Coronary artery (tissue), 2 donors: ENCODE measurements at regions not wholly inside any gene's neighbourhood (a gene's known extent, or its start where the extent isn't known, plus 50 kb on each side); places are given as distances from the start of the nearest gene placed in this dataset.

Experiments used
- DNase-seq: peaks from one replicate; pipeline ENCODE4 v3.0.0-alpha.2; 2017; ENCODE audit warnings: low spot score
- H3K27ac ChIP-seq, 2 donors: fragments of 200-600 bp; sonication (generic); one replicate each; pipeline ENCODE4 v1.5.1; 2016 to 2019
- H3K4me3 ChIP-seq: fragments of 200-600 bp; sonication (generic); 2 replicates; pipeline ENCODE4 v1.5.1; 2016; ENCODE audit warnings: mild to moderate bottlenecking, moderate library complexity
- TF ChIP-seq, protein P1 (sequence below): fragments of 200-600 bp; sonication (generic); IDR thresholded peaks from one replicate; pipeline ENCODE4 v1.5.1; 2019; ENCODE audit warnings: antibody characterized with exemption

DNA sequence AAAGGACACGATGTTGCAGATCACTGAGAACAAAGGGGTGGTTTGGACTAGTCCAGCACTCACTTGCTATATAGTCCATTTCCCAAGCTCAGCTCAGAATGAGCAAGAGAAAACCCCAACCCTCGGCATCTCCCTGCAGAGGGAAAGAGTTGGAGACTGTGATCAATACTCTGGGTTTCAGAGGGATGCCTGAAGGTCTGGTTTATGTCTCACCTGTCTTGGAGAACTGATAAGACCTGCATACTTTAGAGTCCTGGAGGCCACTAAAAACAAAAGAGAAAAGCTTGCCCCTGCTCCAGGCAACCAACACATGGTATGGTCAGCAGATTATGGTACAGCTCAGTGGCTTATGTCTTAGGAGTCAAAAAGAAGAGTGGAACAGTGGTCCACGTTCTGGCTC, 1006.9 kb downstream of the CDH9 start:
- H3K4me3 ChIP-seq = no peak overlapping the region
- TF ChIP-seq, protein P1, sequence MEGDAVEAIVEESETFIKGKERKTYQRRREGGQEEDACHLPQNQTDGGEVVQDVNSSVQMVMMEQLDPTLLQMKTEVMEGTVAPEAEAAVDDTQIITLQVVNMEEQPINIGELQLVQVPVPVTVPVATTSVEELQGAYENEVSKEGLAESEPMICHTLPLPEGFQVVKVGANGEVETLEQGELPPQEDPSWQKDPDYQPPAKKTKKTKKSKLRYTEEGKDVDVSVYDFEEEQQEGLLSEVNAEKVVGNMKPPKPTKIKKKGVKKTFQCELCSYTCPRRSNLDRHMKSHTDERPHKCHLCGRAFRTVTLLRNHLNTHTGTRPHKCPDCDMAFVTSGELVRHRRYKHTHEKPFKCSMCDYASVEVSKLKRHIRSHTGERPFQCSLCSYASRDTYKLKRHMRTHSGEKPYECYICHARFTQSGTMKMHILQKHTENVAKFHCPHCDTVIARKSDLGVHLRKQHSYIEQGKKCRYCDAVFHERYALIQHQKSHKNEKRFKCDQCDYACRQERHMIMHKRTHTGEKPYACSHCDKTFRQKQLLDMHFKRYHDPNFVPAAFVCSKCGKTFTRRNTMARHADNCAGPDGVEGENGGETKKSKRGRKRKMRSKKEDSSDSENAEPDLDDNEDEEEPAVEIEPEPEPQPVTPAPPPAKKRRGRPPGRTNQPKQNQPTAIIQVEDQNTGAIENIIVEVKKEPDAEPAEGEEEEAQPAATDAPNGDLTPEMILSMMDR = no peak
- no peak for DNase-seq
- H3K27ac ChIP-seq = no peak overlapping the region

DNA sequence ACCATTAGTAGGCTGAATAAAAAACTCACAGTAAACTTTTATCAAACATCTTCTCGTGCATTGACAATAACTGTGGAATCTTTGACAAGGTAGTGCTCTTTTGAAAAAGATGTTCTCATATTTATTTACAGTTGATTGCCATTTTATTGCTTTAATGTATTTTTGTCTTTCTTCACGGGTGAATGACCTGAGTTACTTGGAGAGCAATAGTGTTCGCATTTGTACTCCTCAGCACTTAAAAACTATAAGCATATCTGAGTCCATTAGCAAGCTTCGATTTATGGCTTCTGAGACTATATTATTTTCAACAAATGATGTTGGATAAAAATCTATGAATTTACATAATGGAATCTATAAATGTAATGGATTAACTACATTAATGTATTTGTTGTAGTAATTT, 1012.3 kb downstream of the CDH9 start:
- H3K27ac ChIP-seq = no peak overlapping the region
- H3K4me3 ChIP-seq = no peak overlapping the region
- TF ChIP-seq, protein P1 = no peak
- DNase-seq = no peak

DNA sequence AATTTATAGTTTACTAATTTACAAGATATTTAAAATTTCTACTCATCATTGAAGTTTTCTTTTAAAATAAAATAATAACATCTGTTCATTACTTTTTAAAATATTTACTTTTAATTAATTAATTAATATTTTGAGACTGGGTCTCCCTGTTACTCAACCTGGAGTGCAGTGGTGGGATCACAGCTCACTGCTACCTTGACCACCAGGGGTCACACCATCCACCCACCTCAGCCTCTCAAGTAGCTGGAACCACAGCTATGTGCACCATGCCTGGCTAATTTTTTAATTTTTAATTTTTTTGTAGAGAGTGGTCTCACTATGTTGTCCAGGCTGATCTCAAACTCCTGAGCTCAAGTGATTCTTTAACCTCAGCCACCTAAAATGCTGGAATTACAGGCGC, 1013.6 kb downstream of the CDH9 start:
- DNase-seq = no peak
- no peak overlapping the region for H3K27ac ChIP-seq
- H3K4me3 ChIP-seq = no peak overlapping the region
- TF ChIP-seq, protein P1 = no peak

DNA sequence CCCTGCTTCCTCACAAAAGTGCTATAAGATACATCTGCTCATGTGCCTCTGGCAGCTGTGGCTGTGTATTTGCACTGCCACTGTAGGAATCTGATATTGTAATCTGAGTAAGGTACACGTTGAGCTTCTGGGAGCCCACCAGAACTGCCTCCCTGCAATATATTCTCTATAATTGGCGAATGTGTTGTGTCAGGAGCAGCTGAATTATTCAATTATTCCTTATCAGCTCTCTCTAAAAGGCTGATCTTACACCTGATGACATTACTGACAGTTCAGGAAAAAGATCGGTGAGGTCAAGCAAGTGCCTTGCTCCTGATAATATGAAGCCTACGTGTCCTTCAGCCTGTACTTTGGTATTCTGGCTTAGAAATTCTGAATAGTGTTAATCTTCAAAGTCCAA, 1015.0 kb downstream of the CDH9 start:
- no peak overlapping the region for H3K27ac ChIP-seq
- no peak for DNase-seq
- H3K4me3 ChIP-seq = no peak overlapping the region
- TF ChIP-seq, protein P1 = no peak

DNA sequence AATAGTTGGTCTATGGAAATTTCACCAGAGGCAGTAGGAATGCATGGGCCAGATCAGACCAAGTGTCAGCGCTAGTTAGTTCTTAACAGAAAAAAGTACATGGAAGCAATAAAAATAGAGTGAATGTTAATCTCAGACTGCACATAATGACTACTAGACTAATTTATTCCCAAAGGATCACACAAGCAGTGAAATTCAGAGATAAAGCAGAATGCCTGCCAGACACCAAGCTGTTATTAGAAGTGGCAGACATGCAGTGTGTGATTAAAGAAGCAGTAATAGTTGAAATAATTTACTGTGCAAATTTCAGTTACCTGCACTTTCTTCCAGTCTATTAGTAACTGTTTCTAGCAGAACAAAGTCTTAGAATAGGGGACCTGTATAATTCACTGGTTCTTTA, 1024.2 kb downstream of the CDH9 start:
- H3K27ac ChIP-seq = no peak overlapping the region
- no peak overlapping the region for H3K4me3 ChIP-seq
- TF ChIP-seq, protein P1 = no peak
- DNase-seq = no peak

DNA sequence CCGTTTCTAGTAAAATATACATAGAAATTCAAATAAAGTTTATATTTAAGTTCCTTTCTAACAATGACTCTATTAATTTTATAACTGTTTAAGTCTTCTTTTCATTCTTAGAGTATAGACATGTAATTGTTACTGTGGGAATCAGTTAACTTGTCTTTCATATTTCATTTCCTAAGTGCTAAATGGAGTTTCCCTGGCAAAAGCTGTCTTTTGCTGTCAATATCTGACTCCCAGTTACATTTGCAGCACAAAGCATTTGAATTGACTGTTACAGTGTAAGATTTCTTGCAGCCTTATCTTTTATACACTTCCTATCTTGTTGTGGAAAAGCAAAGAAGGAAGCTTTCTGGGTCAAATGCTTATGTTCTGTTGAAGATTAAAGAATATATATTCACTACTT, 1026.3 kb downstream of the CDH9 start:
- no peak overlapping the region for H3K27ac ChIP-seq
- H3K4me3 ChIP-seq = no peak overlapping the region
- TF ChIP-seq, protein P1 = no peak
- no peak for DNase-seq

DNA sequence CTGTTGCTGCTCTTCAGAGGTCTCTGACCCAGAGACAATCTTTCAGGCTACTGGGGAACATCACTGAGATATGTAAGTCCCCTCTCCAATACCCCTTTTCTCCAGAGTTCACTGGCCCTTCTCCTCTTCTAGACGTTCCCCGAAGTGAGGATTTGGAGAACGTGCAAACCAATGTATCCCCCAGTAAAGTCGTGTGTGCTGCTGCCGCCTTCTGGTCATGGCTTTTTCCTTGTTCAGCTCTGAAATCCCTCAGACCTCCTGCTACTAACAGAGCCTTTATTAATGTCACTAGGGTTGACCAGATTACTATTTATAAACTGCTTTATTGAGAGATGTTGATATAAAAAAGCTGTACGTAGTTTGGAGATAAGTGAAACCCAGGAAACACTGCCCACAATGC, 1028.6 kb downstream of the CDH9 start:
- TF ChIP-seq, protein P1 = no peak
- H3K4me3 ChIP-seq = no peak overlapping the region
- no peak for DNase-seq
- no peak overlapping the region for H3K27ac ChIP-seq
